CD4-positive, CD25-positive, alpha-beta regulatory T cell (primary cell): ENCODE measurements at regions not wholly inside any gene's neighbourhood (a gene's known extent, or its start where the extent isn't known, plus 50 kb on each side); places are given as distances from the start of the nearest gene placed in this dataset.
"Not testable (repeated sequence)": the region's sequence is repeated elsewhere in the genome, so short reads cannot be mapped to it uniquely, and the experiment has no call there.

ENCODE experiments used
- ATAC-seq, 2 donors: fragments of 150-1000 bp; cut with Tn5 transposase; one replicate each; pipeline ENCODE4 v1.10.0; 2021; ENCODE audit warnings: low read depth in 2 of 2, moderate number of reproducible peaks in 2 of 2, moderate library complexity in 1 of 2
- DNase-seq, 3 donors: peaks; one replicate each; pipeline versions ENCODE4 v3.0.0 to v3.0.0-alpha.2; 2012 to 2022; ENCODE audit warnings: mixed read lengths in 1 of 3
- H3K27ac ChIP-seq: one replicate; pipeline ENCODE4 v1.7.0; 2013; ENCODE audit warnings: mild to moderate bottlenecking, low read length; ENCODE audit not compliant: insufficient read depth, poor library complexity, severe bottlenecking
- H3K27me3 ChIP-seq: one replicate; pipeline ENCODE4 v1.7.0; 2013; ENCODE audit warnings: low read length; ENCODE audit not compliant: control insufficient read depth, insufficient read depth
- H3K36me3 ChIP-seq: one replicate; pipeline ENCODE4 v1.7.0; 2013; ENCODE audit warnings: mild to moderate bottlenecking, low read length, moderate library complexity; ENCODE audit not compliant: control insufficient read depth, insufficient read depth
- H3K4me1 ChIP-seq: 2 replicates; pipeline ENCODE4 v1.7.0; 2013; ENCODE audit warnings: mild to moderate bottlenecking, low read length; ENCODE audit not compliant: insufficient read depth, control insufficient read depth, poor library complexity, severe bottlenecking
- H3K4me3 ChIP-seq: one replicate; pipeline ENCODE4 v1.7.0; 2013; ENCODE audit warnings: low read depth, mild to moderate bottlenecking, low read length, moderate library complexity
- H3K9me3 ChIP-seq, 2 experiments: 1 replicate in 1 of 2; 2 replicates in 1 of 2; pipeline ENCODE4 v1.7.0; 2013; ENCODE audit warnings: low read length in 2 of 2, mild to moderate bottlenecking in 1 of 2, moderate library complexity in 1 of 2; ENCODE audit not compliant: control insufficient read depth in 2 of 2
- H3K27ac Mint-ChIP-seq, 3 donors: one replicate each; pipeline ENCODE4 v1.8.0; 2020 to 2022; ENCODE audit warnings: mild to moderate bottlenecking in 3 of 3, mixed read lengths in 3 of 3, moderate library complexity in 2 of 3
- H3K27me3 Mint-ChIP-seq: one replicate; pipeline ENCODE4 v1.8.0; 2022; ENCODE audit warnings: mild to moderate bottlenecking, mixed read lengths
- H3K36me3 Mint-ChIP-seq: one replicate; pipeline ENCODE4 v1.8.0; 2020; ENCODE audit warnings: mixed read lengths
- H3K4me1 Mint-ChIP-seq, 4 donors: one replicate each; pipeline ENCODE4 v1.8.0; 2020 to 2022; ENCODE audit warnings: mixed read lengths in 4 of 4, mild to moderate bottlenecking in 1 of 4
- H3K4me3 Mint-ChIP-seq, 4 donors: one replicate each; pipeline ENCODE4 v1.8.0; 2020 to 2022; ENCODE audit warnings: mild to moderate bottlenecking in 4 of 4, mixed read lengths in 4 of 4, moderate library complexity in 3 of 4
- H3K9me3 Mint-ChIP-seq, 7 donors: one replicate each; pipeline ENCODE4 v1.8.0; 2020 to 2022; ENCODE audit warnings: mixed read lengths in 7 of 7, mild to moderate bottlenecking in 3 of 7, moderate library complexity in 2 of 7

DNA sequence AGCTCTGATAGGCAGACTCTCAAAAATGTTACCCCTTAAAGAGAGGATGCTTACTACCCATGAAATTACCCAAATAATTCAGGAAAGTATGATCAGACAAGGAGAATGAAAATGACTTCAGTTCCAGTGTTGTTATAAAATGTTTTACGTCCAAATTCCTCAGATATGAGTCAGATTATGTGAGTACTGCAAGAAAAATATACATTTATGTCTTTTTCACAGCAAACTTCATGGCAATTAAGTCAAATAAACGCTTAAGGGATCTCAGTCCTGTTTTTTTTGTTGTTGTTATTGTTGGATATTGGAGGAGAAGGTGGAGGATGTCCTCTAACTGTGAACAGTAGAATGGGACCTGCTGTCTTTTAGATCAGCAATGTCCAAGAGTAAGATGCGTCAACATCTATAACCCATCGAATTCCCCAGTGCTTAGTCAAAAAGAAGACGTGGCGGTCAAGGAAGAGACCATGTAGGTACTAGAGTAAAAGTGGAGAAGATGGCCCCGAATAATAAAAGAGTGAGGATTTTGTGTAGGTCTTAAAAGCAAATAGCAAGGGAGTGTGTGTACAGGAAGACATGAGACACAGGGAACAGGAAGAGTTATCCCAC is 215.4 kb upstream of the IRS2 start:
- Histone ChIP-seq H3K9me3 (no peaks in the 10 kb centered on the region), H3K4me1 (no peaks in the 10 kb centered on the region), H3K27me3 (no peaks in the 10 kb centered on the region), H3K4me3 (no peak overlapping the region), H3K36me3 (no peaks in the 10 kb centered on the region), H3K27ac (no peak overlapping the region)
- H3K27me3 Mint-ChIP-seq = peaks cover 7% of the 10 kb centered on the region
- H3K27ac Mint-ChIP-seq = no peak overlapping the region
- peaks cover 0 to 2% (median 0%) of the 10 kb centered on the region in 7 donors for H3K9me3 Mint-ChIP-seq
- ATAC-seq = no peak
- H3K4me3 Mint-ChIP-seq = no peak overlapping the region
- H3K36me3 Mint-ChIP-seq = no peaks in the 10 kb centered on the region
- H3K4me1 Mint-ChIP-seq = no peaks in the 10 kb centered on the region
- DNase-seq = no peak

DNA sequence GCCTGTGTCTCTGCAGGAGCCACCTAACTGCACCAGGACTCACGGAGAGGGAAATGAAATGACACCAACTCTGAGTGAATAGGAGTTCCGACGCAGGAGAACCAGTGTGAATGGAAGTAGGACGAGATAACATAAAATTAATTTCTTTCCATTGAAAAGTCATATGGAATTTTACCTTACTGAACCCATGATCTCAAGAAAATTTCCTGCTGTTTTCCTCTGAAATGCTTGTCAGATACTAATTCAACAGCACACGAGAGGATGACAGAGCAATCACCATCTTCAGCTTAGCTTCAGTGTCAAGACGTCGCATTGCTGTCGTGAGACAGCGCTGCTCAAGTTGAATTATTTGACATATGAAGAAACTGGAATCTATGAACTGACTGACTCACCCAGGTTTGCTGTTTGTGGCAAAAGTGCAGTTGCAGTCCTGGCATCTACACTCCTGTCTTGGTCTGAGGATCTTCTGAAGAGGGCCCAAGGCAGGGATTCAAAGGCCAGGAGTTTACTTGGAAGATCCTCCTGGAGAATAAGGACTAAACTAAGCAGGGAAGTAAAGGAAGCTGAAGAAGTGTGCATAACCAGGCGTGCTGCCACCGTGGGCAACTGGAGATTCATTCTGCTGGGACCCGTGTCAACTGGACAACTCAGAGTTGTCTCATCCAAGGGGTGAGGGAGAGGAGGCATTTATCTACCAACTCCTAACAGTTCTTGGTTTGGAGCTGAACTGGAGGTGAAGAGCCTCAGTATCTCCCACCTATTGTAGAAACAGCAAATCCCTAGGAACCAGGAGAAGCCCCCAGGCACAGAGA is 214.4 kb upstream of the IRS2 start:
- Mint-ChIP-seq H3K9me3 (peaks cover 0 to 1% (median 0%) of the 10 kb centered on the region in 7 donors), H3K27me3 (peaks cover 4% of the 10 kb centered on the region), H3K36me3 (no peaks in the 10 kb centered on the region), H3K27ac (no peak overlapping the region), H3K4me1 (no peaks in the 10 kb centered on the region), H3K4me3 (no peak overlapping the region)
- no peaks in the 10 kb centered on the region for H3K27me3 ChIP-seq
- no peaks in the 10 kb centered on the region for H3K9me3 ChIP-seq
- no peak overlapping the region for H3K4me3 ChIP-seq
- no peak overlapping the region for H3K27ac ChIP-seq
- H3K4me1 ChIP-seq = no peaks in the 10 kb centered on the region
- no peak for ATAC-seq
- no peak for DNase-seq
- H3K36me3 ChIP-seq = no peaks in the 10 kb centered on the region

DNA sequence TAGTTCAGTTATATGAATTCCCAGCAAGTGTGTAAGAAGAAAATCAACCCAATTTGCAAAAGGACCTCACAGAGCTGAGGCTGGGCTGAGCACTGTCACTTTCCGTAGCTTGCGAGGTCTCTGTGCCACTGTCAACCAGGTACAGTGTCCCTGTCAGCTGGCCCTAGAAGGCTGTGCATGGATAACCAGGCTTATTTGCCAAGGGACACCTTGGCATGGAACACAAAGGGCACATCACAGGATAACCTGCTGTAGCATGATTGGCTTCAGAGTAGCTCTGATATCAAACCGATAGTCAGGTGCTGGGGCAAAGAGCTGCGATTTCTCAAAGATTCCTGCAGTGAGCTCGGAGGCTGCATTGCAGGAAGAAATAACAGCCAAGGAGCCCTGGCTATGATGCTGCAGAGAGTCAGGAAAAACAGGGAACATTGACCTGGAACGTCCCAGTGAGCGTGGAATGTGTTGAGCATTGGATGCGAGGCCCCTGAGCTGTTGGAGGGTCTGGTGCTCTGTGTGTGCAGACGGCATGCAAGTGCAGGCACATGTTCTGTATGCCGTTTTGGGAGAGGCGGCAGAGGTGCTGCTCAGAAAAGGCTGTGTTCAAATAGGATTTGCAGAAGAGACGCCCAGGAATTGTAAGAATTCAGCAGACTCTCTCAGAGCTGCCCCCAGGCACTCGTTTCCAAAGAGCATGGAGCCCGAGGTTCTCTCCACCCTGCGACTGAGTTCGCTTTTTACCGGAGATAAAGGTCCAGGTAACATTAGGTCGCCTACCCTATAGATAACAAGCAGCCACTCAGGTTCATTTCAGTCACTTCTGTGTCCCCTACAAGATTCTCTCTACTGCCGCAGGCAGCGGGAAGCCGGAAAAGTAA is 213.5 kb upstream of the IRS2 start:
- H3K27me3 Mint-ChIP-seq = peaks cover 4% of the 10 kb centered on the region
- peaks cover 0 to 1% (median 0%) of the 10 kb centered on the region in 7 donors for H3K9me3 Mint-ChIP-seq
- DNase-seq = no peak
- Histone ChIP-seq H3K36me3 (no peaks in the 10 kb centered on the region), H3K27ac (no peak overlapping the region), H3K9me3 (no peaks in the 10 kb centered on the region), H3K4me1 (no peaks in the 10 kb centered on the region), H3K4me3 (no peak overlapping the region), H3K27me3 (no peaks in the 10 kb centered on the region)
- no peaks in the 10 kb centered on the region for H3K36me3 Mint-ChIP-seq
- H3K4me1 Mint-ChIP-seq = no peaks in the 10 kb centered on the region
- H3K27ac Mint-ChIP-seq = no peak overlapping the region
- H3K4me3 Mint-ChIP-seq = no peak overlapping the region
- ATAC-seq = no peak

DNA sequence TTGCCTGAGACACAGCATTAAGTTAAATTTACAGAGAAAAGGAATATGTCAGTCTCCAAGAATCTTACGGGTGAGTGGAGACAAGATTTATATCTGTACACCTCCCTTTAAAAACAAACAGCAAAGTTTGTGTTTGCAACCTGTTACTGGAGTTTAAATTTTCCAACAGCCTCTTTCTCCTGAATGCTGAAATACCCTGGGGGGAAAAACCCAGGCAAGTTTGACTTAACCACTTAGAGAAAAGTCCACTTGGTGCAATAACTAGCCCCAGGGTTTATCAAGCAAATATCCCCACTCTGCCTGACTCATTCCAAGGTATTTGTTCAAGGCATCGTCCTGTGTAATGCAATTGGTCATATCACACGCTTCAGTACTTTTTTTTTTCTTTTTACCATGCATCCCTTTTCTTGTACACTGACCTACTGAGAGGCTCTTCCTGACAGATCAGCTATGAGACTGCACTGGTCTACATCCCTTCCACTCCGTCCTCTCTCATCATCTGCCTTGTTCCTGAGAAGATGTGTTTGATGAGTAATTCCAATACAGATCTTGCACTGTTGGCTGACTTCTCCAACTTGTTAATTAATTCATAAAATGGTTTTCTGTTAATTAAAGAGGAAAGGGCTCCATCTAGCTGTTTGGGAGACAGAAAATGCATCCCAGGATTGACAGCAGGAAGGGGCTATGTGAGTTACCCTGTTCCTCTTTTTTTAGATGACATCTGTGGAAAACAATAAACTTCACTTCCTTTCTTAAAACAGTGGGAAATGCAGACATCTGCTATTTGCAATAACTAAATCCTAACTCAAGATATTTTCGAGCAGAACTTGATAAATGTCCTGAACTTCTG is 212.5 kb upstream of the IRS2 start:
- no peak overlapping the region for H3K27ac Mint-ChIP-seq
- DNase-seq = no peak
- H3K4me1 Mint-ChIP-seq = no peaks in the 10 kb centered on the region
- ATAC-seq = no peak
- no peak overlapping the region for H3K4me3 Mint-ChIP-seq
- H3K9me3 Mint-ChIP-seq = no peaks in the 10 kb centered on the region
- no peaks in the 10 kb centered on the region for H3K36me3 Mint-ChIP-seq
- peaks cover 4% of the 10 kb centered on the region for H3K27me3 Mint-ChIP-seq
- no peaks in the 10 kb centered on the region for H3K27me3 ChIP-seq
- no peak overlapping the region for H3K27ac ChIP-seq
- no peaks in the 10 kb centered on the region for H3K4me1 ChIP-seq
- no peaks in the 10 kb centered on the region for H3K36me3 ChIP-seq
- no peaks in the 10 kb centered on the region for H3K9me3 ChIP-seq
- H3K4me3 ChIP-seq = no peak overlapping the region

DNA sequence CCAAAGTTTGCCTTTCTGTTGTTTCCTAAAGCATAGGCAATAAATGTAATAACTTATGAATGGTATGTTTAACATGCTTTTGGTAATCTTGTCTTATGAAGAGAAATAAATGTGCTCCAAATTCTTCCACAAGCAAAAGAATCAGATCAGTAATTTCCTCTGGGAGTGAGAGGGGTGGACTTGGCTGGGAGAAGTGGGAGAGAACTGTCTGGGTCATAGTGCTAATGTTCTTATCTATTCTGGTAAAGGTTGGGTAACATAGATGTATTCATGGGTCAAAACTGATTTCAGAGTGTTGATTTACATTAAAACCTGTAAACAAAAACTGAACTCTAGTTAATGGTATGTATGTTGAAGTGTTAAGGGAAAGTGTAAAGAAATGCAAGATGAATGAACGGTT is 211.7 kb upstream of the IRS2 start:
- Mint-ChIP-seq H3K4me3 (no peak overlapping the region), H3K9me3 (no peaks in the 10 kb centered on the region), H3K4me1 (no peaks in the 10 kb centered on the region), H3K27ac (no peak overlapping the region), H3K27me3 (peaks cover 4% of the 10 kb centered on the region), H3K36me3 (no peaks in the 10 kb centered on the region)
- H3K27ac ChIP-seq = no peak overlapping the region
- no peaks in the 10 kb centered on the region for H3K4me1 ChIP-seq
- H3K9me3 ChIP-seq = no peaks in the 10 kb centered on the region
- H3K4me3 ChIP-seq = no peak overlapping the region
- no peaks in the 10 kb centered on the region for H3K36me3 ChIP-seq
- ATAC-seq (no peak), DNase-seq (no peak)
- no peaks in the 10 kb centered on the region for H3K27me3 ChIP-seq

DNA sequence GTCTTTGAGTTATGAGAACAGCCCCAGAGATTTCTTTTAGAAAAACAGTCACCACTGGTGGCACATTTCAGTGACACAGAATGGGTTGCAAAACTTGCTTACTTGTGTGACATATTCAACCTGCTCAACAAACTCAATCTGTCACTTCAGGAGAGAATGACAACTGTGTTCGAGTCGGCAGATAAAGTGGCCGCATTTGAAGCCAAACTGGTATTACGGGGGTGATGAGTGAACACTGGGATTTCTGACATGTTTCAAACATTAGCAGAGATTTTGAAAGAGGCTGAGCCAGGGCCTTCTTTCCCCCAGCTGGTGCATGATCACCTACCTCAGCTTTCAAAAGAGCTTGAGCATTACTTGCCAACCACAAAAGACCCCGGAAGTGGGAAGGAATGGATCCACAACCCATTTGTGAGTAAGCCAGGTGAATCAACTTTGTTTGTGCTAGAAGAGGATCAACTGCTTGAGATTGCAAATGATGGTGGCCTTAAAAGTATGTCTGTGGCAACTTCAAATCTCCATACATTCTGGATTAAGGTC is 210.7 kb upstream of the IRS2 start:
- not testable (repeated sequence) for ATAC-seq, H3K4me1 Mint-ChIP-seq, H3K27ac Mint-ChIP-seq, H3K4me3 Mint-ChIP-seq, H3K4me3 ChIP-seq, H3K9me3 ChIP-seq, H3K27me3 ChIP-seq, H3K9me3 Mint-ChIP-seq, H3K36me3 ChIP-seq, H3K36me3 Mint-ChIP-seq, DNase-seq, H3K4me1 ChIP-seq, H3K27ac ChIP-seq, H3K27me3 Mint-ChIP-seq

DNA sequence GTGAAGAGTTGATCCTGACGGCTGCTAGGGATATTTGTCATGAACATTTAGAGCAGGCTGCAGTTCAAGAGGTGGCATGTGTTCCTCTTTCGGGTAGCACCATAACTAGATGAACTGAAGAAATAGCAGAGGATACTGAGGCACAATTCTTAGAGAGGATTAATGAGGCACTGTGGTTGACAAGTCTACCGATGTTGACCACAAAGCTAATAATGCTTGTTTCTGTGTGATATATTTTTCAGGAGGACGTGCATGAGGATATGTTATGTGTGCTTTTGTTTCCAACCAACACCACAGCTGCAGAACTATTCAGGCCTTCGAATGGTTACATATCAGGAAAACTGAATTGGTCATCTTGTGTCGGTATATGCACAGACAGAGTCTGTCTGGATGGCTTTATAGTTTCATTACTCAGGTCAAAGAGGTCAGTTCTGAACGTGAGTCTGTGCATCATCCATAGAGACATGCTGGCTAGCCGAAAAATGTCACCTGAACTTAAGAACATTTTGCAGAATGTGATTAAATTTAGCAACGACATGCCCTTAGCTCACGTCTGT is 210.1 kb upstream of the IRS2 start:
- H3K9me3 ChIP-seq = no peaks in the 10 kb centered on the region
- no peaks in the 10 kb centered on the region for H3K4me1 Mint-ChIP-seq
- ATAC-seq = no peak
- no peak overlapping the region for H3K27ac ChIP-seq
- H3K27me3 ChIP-seq = no peaks in the 10 kb centered on the region
- DNase-seq = no peak
- no peaks in the 10 kb centered on the region for H3K36me3 Mint-ChIP-seq
- peaks cover 0 to 3% (median 0%) of the 10 kb centered on the region in 7 donors for H3K9me3 Mint-ChIP-seq
- no peaks in the 10 kb centered on the region for H3K36me3 ChIP-seq
- H3K4me3 Mint-ChIP-seq = no peak overlapping the region
- H3K4me3 ChIP-seq = no peak overlapping the region
- H3K27me3 Mint-ChIP-seq = peaks cover 8% of the 10 kb centered on the region
- no peak overlapping the region for H3K27ac Mint-ChIP-seq
- H3K4me1 ChIP-seq = no peaks in the 10 kb centered on the region
